ENCODE measurements at regions not wholly inside any gene's neighbourhood (a gene's known extent, or its start where the extent isn't known, plus 50 kb on each side); places are given as distances from the start of the nearest gene placed in this dataset.

GRCh38 chrX:38937400-38937799, 136.1 kb downstream of the MID1IP1 start:
- no peak for TF ChIP-seq CTCF (IDR thresholded peaks at IDR 0.05 in 2 of 3, conservative IDR thresholded peaks at IDR 0.05 in 1 of 3; ENCODE audit: borderline replicate concordance in 1 of 3, insufficient read depth in 1 of 3, low read depth in 2 of 3, low read length in 2 of 3)
- no peak for TF ChIP-seq EZH2 (IDR thresholded peaks at IDR 0.05)
- no peak for TF ChIP-seq POLR2A (IDR thresholded peaks at IDR 0.05; ENCODE audit: borderline replicate concordance, extremely low read depth, insufficient read depth, insufficient read length)
- TF ChIP-seq CEBPB (IDR thresholded peaks at IDR 0.05; ENCODE audit: low read depth), result no peak

Data from HCT116 (cell line).